H1 (cell line): ENCODE measurements at regions not wholly inside any gene's neighbourhood (a gene's known extent, or its start where the extent isn't known, plus 50 kb on each side); places are given as distances from the start of the nearest gene placed in this dataset.

Source experiments
- CTCF ChIA-PET: fragments of 300-600 bp; sonication (Branson Sonifier 250); formaldehyde crosslinking; loops from one replicate; lab custom pipeline; 2021; ENCODE audit not compliant: partially characterized antibody; lab: Charles Lee
- POLR2A ChIA-PET: fragments of 300-600 bp; sonication (Branson Sonifier 250); formaldehyde crosslinking; loops from one replicate; lab custom pipeline; 2021; ENCODE audit warnings: inconsistent platforms; ENCODE audit not compliant: partially characterized antibody; lab: Charles Lee
- DNase-seq, 2 experiments: peaks; one replicate each; pipeline versions ENCODE4 v3.0.0 to v3.0.0-alpha.2; 2010 to 2022; ENCODE audit warnings: low spot score in 2 of 2, low read depth in 1 of 2, mixed read lengths in 1 of 2
- FAIRE-seq: peaks from 2 replicates; lab custom pipeline; 2011; peaks lifted over from hg19 to GRCh38; lab: Jason Lieb, UNC
- H2AFZ ChIP-seq: 2 replicates; pipeline ENCODE4 v1.8.1; 2012; ENCODE audit warnings: low read length, inconsistent platforms
- H2AK5ac ChIP-seq: 2 replicates; pipeline ENCODE4 v1.6.1; 2013; ENCODE audit warnings: low read depth, low read length
- H2BK120ac ChIP-seq: replicated peaks from 2 replicates; pipeline ENCODE3; 2013; ENCODE audit warnings: low read depth, low read length, inconsistent platforms
- H2BK12ac ChIP-seq: 2 replicates; pipeline ENCODE4 v1.6.1; 2013; ENCODE audit warnings: low read depth, low read length
- H2BK15ac ChIP-seq: 2 replicates; pipeline ENCODE4 v1.6.1; 2013; ENCODE audit warnings: low read length
- H2BK20ac ChIP-seq: 2 replicates; pipeline ENCODE4 v1.6.1; 2013; ENCODE audit warnings: low read length
- H2BK5ac ChIP-seq: 2 replicates; pipeline ENCODE4 v1.6.1; 2013; ENCODE audit warnings: low read depth, low read length
- H3K14ac ChIP-seq: 2 replicates; pipeline ENCODE4 v1.6.1; 2013; ENCODE audit warnings: inconsistent platforms; ENCODE audit not compliant: insufficient read length
- H3K18ac ChIP-seq: 2 replicates; pipeline ENCODE4 v1.6.1; 2013; ENCODE audit warnings: low read length; ENCODE audit errors: extremely low read depth
- H3K23ac ChIP-seq: 2 replicates; pipeline ENCODE4 v1.6.1; 2013; ENCODE audit warnings: inconsistent platforms; ENCODE audit not compliant: insufficient read length
- H3K23me2 ChIP-seq: 2 replicates; pipeline ENCODE4 v1.6.1; 2013; ENCODE audit warnings: low read depth, low read length
- H3K27ac ChIP-seq: 2 replicates; pipeline ENCODE4 v1.6.1; 2011; ENCODE audit warnings: low read depth, low read length, inconsistent platforms
- H3K27me3 ChIP-seq, 4 experiments: replicated peaks in 1 of 4; 1 replicate in 1 of 4; 2 replicates in 3 of 4; pipeline versions ENCODE4 v1.6.1 to v1.8.1; 2011 to 2013; ENCODE audit warnings: low read length in 3 of 4, mild to moderate bottlenecking in 3 of 4, inconsistent platforms in 2 of 4, mixed read lengths in 2 of 4, moderate library complexity in 1 of 4; ENCODE audit not compliant: control insufficient read depth in 3 of 4, insufficient read depth in 3 of 4; ENCODE audit errors: extremely low read depth in 1 of 4
- H3K36me3 ChIP-seq, 4 experiments: 2 replicates each; pipeline versions ENCODE4 v1.6.1 to v1.8.1; 2011 to 2013; ENCODE audit warnings: mild to moderate bottlenecking in 4 of 4, low read length in 3 of 4, moderate library complexity in 2 of 4, control low read depth in 1 of 4, inconsistent platforms in 1 of 4; ENCODE audit not compliant: insufficient read depth in 4 of 4, control insufficient read depth in 2 of 4
- H3K4ac ChIP-seq: replicated peaks from 2 replicates; pipeline ENCODE3; 2013; ENCODE audit warnings: low read length, low read depth, mixed read lengths, inconsistent platforms; ENCODE audit not compliant: insufficient read length
- H3K4me1 ChIP-seq, 4 experiments: replicated peaks in 1 of 4; 1 replicate in 1 of 4; 2 replicates in 3 of 4; pipeline versions ENCODE4 v1.6.1 to v1.8.1; 2011 to 2013; ENCODE audit warnings: low read length in 3 of 4, inconsistent platforms in 2 of 4, mixed read lengths in 1 of 4; ENCODE audit not compliant: insufficient read depth in 4 of 4, control insufficient read depth in 3 of 4
- H3K4me2 ChIP-seq, 2 experiments: 2 replicates each; pipeline versions ENCODE4 v1.6.1 to v1.8.1; 2011 to 2013; ENCODE audit warnings: low read depth in 2 of 2, low read length in 2 of 2, control low read depth in 1 of 2, inconsistent platforms in 1 of 2, mild to moderate bottlenecking in 1 of 2; ENCODE audit not compliant: insufficient read depth in 1 of 2
- H3K4me3 ChIP-seq, 4 experiments: fragments of 200-600, 300-600 bp in 1 of 4; sonication (generic), shearing (Covaris generic), sonication (Bioruptor Twin) in 1 of 4; 2 replicates each; pipeline versions ENCODE4 v1.5.1 to v1.8.1; 2011 to 2016; ENCODE audit warnings: low read length in 4 of 4, low read depth in 3 of 4, control low read depth in 2 of 4, inconsistent platforms in 2 of 4, mild to moderate bottlenecking in 2 of 4, mixed read lengths in 1 of 4, moderate library complexity in 1 of 4; ENCODE audit not compliant: insufficient read depth in 2 of 4; ENCODE audit errors: extremely low read depth in 1 of 4
- H3K56ac ChIP-seq: replicated peaks from 2 replicates; pipeline ENCODE3; 2013; ENCODE audit warnings: low read depth, mild to moderate bottlenecking, mixed read lengths, low read length, inconsistent platforms; ENCODE audit not compliant: insufficient read length
- H3K79me1 ChIP-seq: 2 replicates; pipeline ENCODE4 v1.6.1; 2013; ENCODE audit warnings: low read depth, low read length, control low read depth
- H3K79me2 ChIP-seq, 2 experiments: 2 replicates each; pipeline versions ENCODE4 v1.6.1 to v1.8.1; 2012 to 2013; ENCODE audit warnings: low read length in 2 of 2, mild to moderate bottlenecking in 2 of 2, inconsistent platforms in 1 of 2; ENCODE audit not compliant: insufficient read depth in 2 of 2, control insufficient read depth in 1 of 2
- H3K9ac ChIP-seq, 4 experiments: replicated peaks in 1 of 4; 1 replicate in 1 of 4; 2 replicates in 3 of 4; pipeline versions ENCODE4 v1.6.1 to v1.8.1; 2011 to 2013; ENCODE audit warnings: low read depth in 3 of 4, low read length in 3 of 4, control low read depth in 2 of 4, mild to moderate bottlenecking in 2 of 4, moderate library complexity in 2 of 4, inconsistent platforms in 1 of 4; ENCODE audit errors: extremely low read depth in 1 of 4
- H3K9me3 ChIP-seq, 2 experiments: 2 replicates each; pipeline versions ENCODE4 v1.6.1 to v1.8.1; 2012 to 2013; ENCODE audit warnings: mild to moderate bottlenecking in 2 of 2, moderate library complexity in 2 of 2, control low read depth in 1 of 2, inconsistent platforms in 1 of 2, low read depth in 1 of 2, low read length in 1 of 2, mixed read lengths in 1 of 2; ENCODE audit not compliant: insufficient read depth in 2 of 2
- H4K20me1 ChIP-seq, 2 experiments: replicated peaks in 1 of 2; 2 replicates each; pipeline versions ENCODE3 to v1.8.1; 2011 to 2013; ENCODE audit warnings: inconsistent platforms in 2 of 2, low read length in 2 of 2, mild to moderate bottlenecking in 1 of 2; ENCODE audit not compliant: insufficient read depth in 2 of 2, control insufficient read depth in 1 of 2
- H4K5ac ChIP-seq: 2 replicates; pipeline ENCODE4 v1.6.1; 2013; ENCODE audit warnings: low read length, low read depth, mixed read lengths, inconsistent platforms; ENCODE audit not compliant: insufficient read length
- H4K8ac ChIP-seq: 2 replicates; pipeline ENCODE4 v1.8.0; 2013; ENCODE audit warnings: mild to moderate bottlenecking, moderate library complexity, low read length, inconsistent platforms; ENCODE audit not compliant: insufficient read depth; ENCODE audit errors: extremely low read depth
- H4K91ac ChIP-seq: replicated peaks from 2 replicates; pipeline ENCODE3; 2013; ENCODE audit warnings: low read length, mixed read lengths, inconsistent platforms; ENCODE audit not compliant: insufficient read length
- EP300 ChIP-seq, 2 experiments: IDR thresholded peaks; 1 replicate in 1 of 2; 2 replicates in 1 of 2; pipeline ENCODE4 v1.6.1; 2011 to 2012; ENCODE audit warnings: low read depth in 2 of 2, low read length in 2 of 2, mild to moderate bottlenecking in 2 of 2, borderline replicate concordance in 1 of 2, inconsistent platforms in 1 of 2, moderate library complexity in 1 of 2
- KDM5A ChIP-seq: fragments of 200-600 bp; IDR thresholded peaks from 2 replicates; pipeline ENCODE4 v1.7.1; 2012; ENCODE audit warnings: mild to moderate bottlenecking, low read length, inconsistent platforms, mixed read lengths
- RAD21 ChIP-seq, 2 experiments: IDR thresholded peaks in 1 of 2; conservative IDR thresholded peaks in 1 of 2; 2 replicates each; pipeline ENCODE4 v1.6.1; 2011; ENCODE audit warnings: low read depth in 2 of 2, low read length in 2 of 2, improper control_type of control experiment in 1 of 2, inconsistent platforms in 1 of 2, mild to moderate bottlenecking in 1 of 2, moderate library complexity in 1 of 2
- SUZ12 ChIP-seq: fragments of 200-600 bp; sonication (generic); IDR thresholded peaks from 2 replicates; pipeline ENCODE4 v1.6.1; 2012; ENCODE audit warnings: mild to moderate bottlenecking, inconsistent platforms, low read length, moderate library complexity, mixed read lengths
- WGBS, 2 experiments: shearing (Covaris generic) in 1 of 2; methylation state at CpG; one replicate each; pipeline versions ENCODE4 v1.1.6 to v1.1.7; 2013 to 2015; ENCODE audit warnings: low lambda C conversion rate in 2 of 2, mixed read lengths in 2 of 2, inconsistent platforms in 1 of 2, low coverage in 1 of 2, missing lambda C conversion rate in 1 of 2; ENCODE audit not compliant: insufficient replicate concordance in 2 of 2, insufficient coverage in 1 of 2, insufficient read length in 1 of 2; ENCODE audit errors: extremely low coverage in 1 of 2, missing lambda C conversion rate in 1 of 2; 5-methylcytosine and 5-hydroxymethylcytosine counted together

DNA sequence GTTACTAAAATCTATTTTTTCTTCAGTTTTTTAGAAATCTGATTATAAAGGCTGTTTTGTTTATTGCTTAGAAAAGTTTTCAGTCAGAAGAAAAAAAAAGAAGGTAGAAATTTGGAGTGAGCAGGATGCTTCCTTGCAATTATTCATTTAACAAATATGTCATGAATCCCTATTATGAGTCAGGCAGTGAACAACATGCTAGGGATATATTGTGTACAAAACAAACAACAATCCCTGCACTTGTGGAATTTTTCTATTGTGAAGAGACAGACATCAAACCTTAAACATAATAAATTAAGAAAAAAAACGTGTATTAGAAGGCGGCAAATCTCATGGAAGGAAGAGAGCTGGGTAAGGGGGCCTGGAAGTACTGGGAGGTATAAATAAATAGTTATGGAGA lies 664.1 kb upstream of the CAMK1G start:
- no peak overlapping the region for H3K56ac ChIP-seq
- no peak overlapping the region for H2BK12ac ChIP-seq
- no peaks in the 10 kb centered on the region for H4K20me1 ChIP-seq
- 91% methylated on average over 2 of the region's 2 CpGs; no CpG with 5 or more reads in 1 of the 2 experiments for WGBS, 2 experiments
- no peaks in the 10 kb centered on the region for H3K9me3 ChIP-seq
- no peak overlapping the region for H3K4me2 ChIP-seq
- H3K14ac ChIP-seq = no peak overlapping the region
- no peak overlapping the region for H3K18ac ChIP-seq
- no peak overlapping the region for H4K8ac ChIP-seq
- no peaks in the 10 kb centered on the region for H3K36me3 ChIP-seq
- no peaks in the 10 kb centered on the region for H3K4me1 ChIP-seq
- DNase-seq (no peak), FAIRE-seq (no peak)
- H3K23me2 ChIP-seq = no peaks in the 10 kb centered on the region
- no peaks in the 10 kb centered on the region for H3K27me3 ChIP-seq
- no peak overlapping the region for H2AK5ac ChIP-seq
- no peak overlapping the region for H3K9ac ChIP-seq
- H3K79me1 ChIP-seq = no peaks in the 10 kb centered on the region
- H2BK15ac ChIP-seq = no peak overlapping the region
- H3K23ac ChIP-seq = no peak overlapping the region
- H3K79me2 ChIP-seq = no peaks in the 10 kb centered on the region
- ChIA-PET CTCF (interaction anchor here (1.3 kb wide), 1 partner anchor 10 kb away, joined by 5 read pairs; no protein-coding TSS in a partner anchor), POLR2A (no interaction called here)
- no peak overlapping the region for H2BK120ac ChIP-seq
- no peak overlapping the region for H4K91ac ChIP-seq
- H3K27ac ChIP-seq = no peak overlapping the region
- no peak overlapping the region for H3K4ac ChIP-seq
- no peak overlapping the region for H2BK20ac ChIP-seq
- H2BK5ac ChIP-seq = no peak overlapping the region
- no peak overlapping the region for H4K5ac ChIP-seq
- H3K4me3 ChIP-seq = no peak overlapping the region
- H2AFZ ChIP-seq = no peak overlapping the region
- TF ChIP-seq SUZ12 = no peak
- TF ChIP-seq RAD21 (IDR thresholded peaks at IDR 0.05 in 1 of 2, conservative IDR thresholded peaks at IDR 0.05 in 1 of 2; ENCODE audit: low read depth in 2 of 2, low read length in 2 of 2) = no peak
- no peak for TF ChIP-seq KDM5A
- no peak for TF ChIP-seq EP300 (IDR thresholded peaks at IDR 0.05; ENCODE audit: borderline replicate concordance in 1 of 2, low read depth in 2 of 2, low read length in 2 of 2)
